Mucosa of rectum (tissue), 2 donors: ENCODE measurements at regions not wholly inside any gene's neighbourhood (a gene's known extent, or its start where the extent isn't known, plus 50 kb on each side); places are given as distances from the start of the nearest gene placed in this dataset.

Source experiments
- H3K27ac ChIP-seq, 2 donors: one replicate each; pipeline ENCODE4 v1.7.0; 2013; ENCODE audit warnings: inconsistent platforms in 2 of 2, low read depth in 2 of 2, low read length in 2 of 2
- H3K27me3 ChIP-seq, 2 donors: one replicate each; pipeline ENCODE4 v1.7.0; 2013; ENCODE audit warnings: low read length in 2 of 2; ENCODE audit not compliant: control insufficient read depth in 2 of 2, insufficient read depth in 2 of 2
- H3K36me3 ChIP-seq, 2 donors: one replicate each; pipeline ENCODE4 v1.7.0; 2013; ENCODE audit warnings: low read length in 2 of 2; ENCODE audit not compliant: control insufficient read depth in 2 of 2, insufficient read depth in 2 of 2
- H3K4me1 ChIP-seq, 2 donors: one replicate each; pipeline ENCODE4 v1.7.0; 2013; ENCODE audit warnings: low read length in 2 of 2, mild to moderate bottlenecking in 1 of 2; ENCODE audit not compliant: control insufficient read depth in 2 of 2, insufficient read depth in 2 of 2
- H3K4me3 ChIP-seq, 2 donors: one replicate each; pipeline ENCODE4 v1.7.0; 2013; ENCODE audit warnings: low read length in 2 of 2
- H3K9ac ChIP-seq, 2 donors: one replicate each; pipeline ENCODE4 v1.7.0; 2013; ENCODE audit warnings: low read length in 2 of 2, low read depth in 1 of 2, mild to moderate bottlenecking in 1 of 2
- H3K9me3 ChIP-seq, 2 donors: one replicate each; pipeline ENCODE4 v1.7.0; 2013; ENCODE audit warnings: low read length in 2 of 2; ENCODE audit not compliant: control insufficient read depth in 2 of 2
- donor health status: healthy.
- donor health status: Normal muscosa, but diverticular disease.

GRCh38 chr20:60680554-60680953, 571.5 kb upstream of the CDH4 start:
- Histone ChIP-seq H3K27me3 (no peaks in the 10 kb centered on the region), H3K36me3 (no peaks in the 10 kb centered on the region), H3K9me3 (no peaks in the 10 kb centered on the region), H3K4me3 (no peak overlapping the region), H3K27ac (no peak overlapping the region), H3K9ac (no peak overlapping the region), H3K4me1 (no peaks in the 10 kb centered on the region)

GRCh38 chr20:60687213-60687612, 564.8 kb upstream of the CDH4 start:
- Histone ChIP-seq H3K27me3 (no peaks in the 10 kb centered on the region), H3K27ac (no peak overlapping the region), H3K4me3 (no peak overlapping the region), H3K9me3 (no peaks in the 10 kb centered on the region), H3K36me3 (no peaks in the 10 kb centered on the region), H3K4me1 (no peaks in the 10 kb centered on the region), H3K9ac (no peak overlapping the region)

- Histone ChIP-seq H3K9ac (no peak overlapping the region), H3K4me3 (no peak overlapping the region), H3K27ac (no peak overlapping the region), H3K9me3 (no peaks in the 10 kb centered on the region), H3K4me1 (no peaks in the 10 kb centered on the region), H3K36me3 (no peaks in the 10 kb centered on the region), H3K27me3 (no peaks in the 10 kb centered on the region)
Measured at GRCh38 chr20:60690771-60691170, 561.3 kb upstream of the CDH4 start.

- no peaks in the 10 kb centered on the region for H3K36me3 ChIP-seq
- H3K27me3 ChIP-seq = no peaks in the 10 kb centered on the region
- no peak overlapping the region for H3K27ac ChIP-seq
- H3K4me3 ChIP-seq = no peak overlapping the region
- no peaks in the 10 kb centered on the region for H3K4me1 ChIP-seq
- no peaks in the 10 kb centered on the region for H3K9me3 ChIP-seq
- H3K9ac ChIP-seq = no peak overlapping the region
Measured at GRCh38 chr20:60691966-60692615, 560.0 kb upstream of the CDH4 start.

GRCh38 chr20:60693496-60694133, 558.4 kb upstream of the CDH4 start:
- H3K36me3 ChIP-seq = no peaks in the 10 kb centered on the region
- no peak overlapping the region for H3K9ac ChIP-seq
- no peaks in the 10 kb centered on the region for H3K27me3 ChIP-seq
- H3K4me3 ChIP-seq = no peak overlapping the region
- peaks cover 0 to 2% of the 10 kb centered on the region in 2 donors for H3K9me3 ChIP-seq
- H3K4me1 ChIP-seq = no peaks in the 10 kb centered on the region
- H3K27ac ChIP-seq = no peak overlapping the region

- Histone ChIP-seq H3K27me3 (no peaks in the 10 kb centered on the region), H3K9me3 (peaks cover 0 to 2% of the 10 kb centered on the region in 2 donors), H3K9ac (no peak overlapping the region), H3K36me3 (no peaks in the 10 kb centered on the region), H3K4me3 (no peak overlapping the region), H3K4me1 (no peaks in the 10 kb centered on the region), H3K27ac (no peak overlapping the region)
Measured at GRCh38 chr20:60694763-60695162, 557.3 kb upstream of the CDH4 start.

- H3K27me3 ChIP-seq = no peaks in the 10 kb centered on the region
- peaks cover 0 to 2% of the 10 kb centered on the region in 2 donors for H3K9me3 ChIP-seq
- H3K4me1 ChIP-seq = no peaks in the 10 kb centered on the region
- H3K9ac ChIP-seq = no peak overlapping the region
- no peak overlapping the region for H3K27ac ChIP-seq
- H3K36me3 ChIP-seq = no peaks in the 10 kb centered on the region
- no peak overlapping the region for H3K4me3 ChIP-seq
Measured at GRCh38 chr20:60695226-60696000, 556.6 kb upstream of the CDH4 start.

GRCh38 chr20:60697252-60697651, 554.8 kb upstream of the CDH4 start:
- no peak overlapping the region for H3K27ac ChIP-seq
- no peaks in the 10 kb centered on the region for H3K27me3 ChIP-seq
- no peaks in the 10 kb centered on the region for H3K4me1 ChIP-seq
- no peak overlapping the region for H3K4me3 ChIP-seq
- no peaks in the 10 kb centered on the region for H3K36me3 ChIP-seq
- H3K9me3 ChIP-seq = peaks cover 0 to 2% of the 10 kb centered on the region in 2 donors
- no peak overlapping the region for H3K9ac ChIP-seq

DNA sequence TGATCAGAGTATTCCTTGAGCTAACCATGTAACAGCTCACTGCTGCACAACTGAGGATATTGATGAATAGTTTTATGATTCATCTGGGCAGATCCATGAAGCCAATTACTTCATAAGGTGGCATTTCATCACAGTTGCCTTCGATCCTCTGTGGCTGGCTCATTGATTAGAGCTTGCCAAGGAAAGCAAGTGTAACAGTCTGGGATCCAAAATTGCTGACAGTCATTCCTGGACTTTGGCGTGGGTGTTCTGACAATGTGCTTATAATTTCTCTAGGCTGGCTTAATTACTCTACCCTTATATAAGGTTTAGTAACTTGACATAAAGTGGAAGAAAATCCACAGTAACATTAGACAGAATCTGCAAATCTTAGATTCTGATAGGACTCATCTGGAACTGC, 551.3 kb upstream of the CDH4 start:
- no peaks in the 10 kb centered on the region for H3K4me1 ChIP-seq
- H3K27ac ChIP-seq = no peak overlapping the region
- H3K9me3 ChIP-seq = peaks cover 0 to 2% of the 10 kb centered on the region in 2 donors
- no peaks in the 10 kb centered on the region for H3K27me3 ChIP-seq
- no peak overlapping the region for H3K4me3 ChIP-seq
- no peak overlapping the region for H3K9ac ChIP-seq
- no peaks in the 10 kb centered on the region for H3K36me3 ChIP-seq

DNA sequence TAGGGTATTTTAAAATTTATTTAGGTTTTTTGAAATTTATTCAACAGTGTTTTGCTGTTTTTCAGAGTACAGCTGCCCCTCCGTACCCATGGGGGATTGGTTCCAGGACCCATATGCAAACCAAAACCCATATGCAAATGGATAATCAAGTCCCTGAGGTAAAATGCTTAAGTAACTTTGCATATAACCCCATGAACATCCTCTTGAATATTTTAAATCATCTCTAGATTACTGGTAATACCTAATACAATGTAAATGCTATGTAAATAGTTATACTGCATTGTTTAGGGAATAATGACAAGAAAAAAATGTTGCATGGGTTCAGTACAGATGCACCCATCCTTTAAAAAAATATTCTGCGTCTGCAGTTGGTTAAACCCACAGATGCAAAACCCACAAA, 547.9 kb upstream of the CDH4 start:
- Histone ChIP-seq H3K9me3 (no peaks in the 10 kb centered on the region), H3K27me3 (no peaks in the 10 kb centered on the region), H3K4me1 (no peaks in the 10 kb centered on the region), H3K36me3 (no peaks in the 10 kb centered on the region), H3K9ac (no peak overlapping the region), H3K4me3 (no peak overlapping the region), H3K27ac (no peak overlapping the region)
